ENCODE measurements at regions not wholly inside any gene's neighbourhood (a gene's known extent, or its start where the extent isn't known, plus 50 kb on each side); places are given as distances from the start of the nearest gene placed in this dataset.

DNA sequence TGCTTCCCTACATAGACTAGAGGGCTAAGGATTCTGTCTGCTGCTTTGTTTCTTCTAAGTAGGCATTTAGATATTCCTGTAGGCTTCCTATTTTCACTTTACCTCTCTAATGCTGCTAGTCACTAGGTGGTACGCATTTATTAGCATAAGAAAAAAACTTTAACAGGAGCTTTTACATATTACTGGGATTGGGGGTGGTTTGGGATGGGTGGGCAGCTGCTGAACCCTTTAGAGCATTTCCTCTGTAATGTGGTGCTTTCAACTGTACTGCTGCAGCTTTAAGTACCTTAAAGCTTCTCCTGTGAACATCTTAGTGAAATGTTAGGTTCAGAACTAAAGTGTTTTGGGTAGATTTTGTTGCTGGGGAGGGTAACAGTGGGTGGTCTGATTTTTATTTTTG lies 92.6 kb downstream of the ZNF486 start:
- ChIA-PET POLR2A (no interaction called here), CTCF (interaction anchor here (0.6 kb wide), 1 partner anchor 706 kb away, joined by 4 read pairs; no protein-coding TSS in a partner anchor)
- TF ChIP-seq ZNF121 (tag by site-specific recombination; IDR thresholded peaks at IDR 0.05) = no peak
- TF ChIP-seq, protein P1, sequence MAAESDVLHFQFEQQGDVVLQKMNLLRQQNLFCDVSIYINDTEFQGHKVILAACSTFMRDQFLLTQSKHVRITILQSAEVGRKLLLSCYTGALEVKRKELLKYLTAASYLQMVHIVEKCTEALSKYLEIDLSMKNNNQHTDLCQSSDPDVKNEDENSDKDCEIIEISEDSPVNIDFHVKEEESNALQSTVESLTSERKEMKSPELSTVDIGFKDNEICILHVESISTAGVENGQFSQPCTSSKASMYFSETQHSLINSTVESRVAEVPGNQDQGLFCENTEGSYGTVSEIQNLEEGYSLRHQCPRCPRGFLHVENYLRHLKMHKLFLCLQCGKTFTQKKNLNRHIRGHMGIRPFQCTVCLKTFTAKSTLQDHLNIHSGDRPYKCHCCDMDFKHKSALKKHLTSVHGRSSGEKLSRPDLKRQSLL (tag by site-specific recombination; IDR thresholded peaks at IDR 0.05) = no peak
- no peak for TF ChIP-seq ZNF701 (tag by site-specific recombination; IDR thresholded peaks at IDR 0.05)
- no peak for TF ChIP-seq ZNF473 (tag by site-specific recombination; IDR thresholded peaks at IDR 0.05)
- TF ChIP-seq ZNF571 (tag by site-specific recombination; IDR thresholded peaks at IDR 0.05) = no peak
- TF ChIP-seq ZIC2 (tag by site-specific recombination; IDR thresholded peaks at IDR 0.05) = no peak
- no peak for TF ChIP-seq ZNF514 (tag by site-specific recombination; IDR thresholded peaks at IDR 0.05)
- TF ChIP-seq KLF9 (tag by site-specific recombination; IDR thresholded peaks at IDR 0.05; ENCODE audit: low read depth) = no peak
- TF ChIP-seq ZNF521 (tag by site-specific recombination; IDR thresholded peaks at IDR 0.05) = no peak
- TF ChIP-seq ZNF24 (tag by site-specific recombination; IDR thresholded peaks at IDR 0.05) = no peak
- TF ChIP-seq, protein P2, sequence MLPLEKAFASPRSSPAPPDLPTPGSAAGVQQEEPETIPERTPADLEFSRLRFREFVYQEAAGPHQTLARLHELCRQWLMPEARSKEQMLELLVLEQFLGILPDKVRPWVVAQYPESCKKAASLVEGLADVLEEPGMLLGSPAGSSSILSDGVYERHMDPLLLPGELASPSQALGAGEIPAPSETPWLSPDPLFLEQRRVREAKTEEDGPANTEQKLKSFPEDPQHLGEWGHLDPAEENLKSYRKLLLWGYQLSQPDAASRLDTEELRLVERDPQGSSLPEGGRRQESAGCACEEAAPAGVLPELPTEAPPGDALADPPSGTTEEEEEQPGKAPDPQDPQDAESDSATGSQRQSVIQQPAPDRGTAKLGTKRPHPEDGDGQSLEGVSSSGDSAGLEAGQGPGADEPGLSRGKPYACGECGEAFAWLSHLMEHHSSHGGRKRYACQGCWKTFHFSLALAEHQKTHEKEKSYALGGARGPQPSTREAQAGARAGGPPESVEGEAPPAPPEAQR (tag by site-specific recombination; IDR thresholded peaks at IDR 0.05) = no peak
- Histone ChIP-seq H3K9me3 (ENCODE audit: control insufficient read depth, insufficient read depth, low read depth, low read length) (no peaks in the 10 kb centered on the region), H3K4me3 (ENCODE audit: low read depth, low read length) (no peak overlapping the region), H3K4me1 (ENCODE audit: control insufficient read depth, insufficient read depth, low read length) (no peaks in the 10 kb centered on the region), H3K27ac (ENCODE audit: extremely low read depth, low read depth, low read length) (no peak overlapping the region), H3K36me3 (ENCODE audit: control insufficient read depth in 2 of 2, insufficient read depth in 1 of 2, low read length in 2 of 2) (no peaks in the 10 kb centered on the region)

DNA sequence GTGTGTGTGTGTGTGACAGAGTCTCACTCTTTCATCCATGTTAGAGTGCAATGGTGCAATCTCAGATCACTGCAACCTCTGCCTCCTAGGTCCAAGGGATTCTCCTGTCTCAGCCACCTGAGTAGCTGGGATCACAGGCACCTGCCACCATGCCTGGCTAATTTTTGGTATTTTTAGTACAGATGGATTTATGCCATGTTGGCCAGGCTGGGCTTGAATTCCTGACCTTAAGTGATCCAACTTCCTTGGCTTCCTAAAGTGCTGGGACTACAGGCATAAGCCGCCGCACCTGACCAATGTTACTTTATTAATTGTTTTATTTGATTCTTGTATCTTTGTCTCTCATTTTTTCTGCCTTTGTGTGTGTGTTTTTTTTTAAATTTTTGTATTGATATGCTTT lies 89.6 kb downstream of the ZNF486 start:
- no peaks in the 10 kb centered on the region for H3K36me3 ChIP-seq (ENCODE audit: control insufficient read depth in 2 of 2, insufficient read depth in 1 of 2, low read length in 2 of 2)
- no peaks in the 10 kb centered on the region for H3K9me3 ChIP-seq (ENCODE audit: control insufficient read depth, insufficient read depth, low read depth, low read length)
- H3K4me1 ChIP-seq (ENCODE audit: control insufficient read depth, insufficient read depth, low read length) = no peaks in the 10 kb centered on the region
- no peak overlapping the region for H3K4me3 ChIP-seq (ENCODE audit: low read depth, low read length)
- CTCF ChIA-PET = no interaction called here
- TF ChIP-seq ZNF473 (tag by site-specific recombination; IDR thresholded peaks at IDR 0.05) (no peak), ZNF510 (tag by site-specific recombination; IDR thresholded peaks at IDR 0.05; ENCODE audit: insufficient replicate concordance) (no peak), GLI2 (tag by site-specific recombination; IDR thresholded peaks at IDR 0.05; ENCODE audit: borderline replicate concordance, low read depth) (no peak), GFI1B (tag by site-specific recombination; IDR thresholded peaks at IDR 0.05) (no peak), ZNF18 (tag by site-specific recombination; IDR thresholded peaks at IDR 0.05) (no peak)
- H3K27ac ChIP-seq (ENCODE audit: extremely low read depth, low read depth, low read length) = no peak overlapping the region
- POLR2A ChIA-PET = no interaction called here

GRCh38 chr19:20254121-20254520 lies 87.1 kb downstream of the ZNF486 start:
- ChIA-PET CTCF (no interaction called here), POLR2A (no interaction called here)
- no peak for TF ChIP-seq OSR2 (tag by site-specific recombination; IDR thresholded peaks at IDR 0.05)
- TF ChIP-seq ZNF10 (tag by site-specific recombination; IDR thresholded peaks at IDR 0.05) = no peak
- Histone ChIP-seq H3K9me3 (ENCODE audit: control insufficient read depth, insufficient read depth, low read depth, low read length) (no peaks in the 10 kb centered on the region), H3K4me1 (ENCODE audit: control insufficient read depth, insufficient read depth, low read length) (no peaks in the 10 kb centered on the region), H3K27ac (ENCODE audit: extremely low read depth, low read depth, low read length) (no peak overlapping the region), H3K36me3 (ENCODE audit: control insufficient read depth in 2 of 2, insufficient read depth in 1 of 2, low read length in 2 of 2) (no peaks in the 10 kb centered on the region), H3K4me3 (ENCODE audit: low read depth, low read length) (no peak overlapping the region)

Measured in HEK293 (cell line).